ENCODE measurements at regions not wholly inside any gene's neighbourhood (a gene's known extent, or its start where the extent isn't known, plus 50 kb on each side); places are given as distances from the start of the nearest gene placed in this dataset.

DNA sequence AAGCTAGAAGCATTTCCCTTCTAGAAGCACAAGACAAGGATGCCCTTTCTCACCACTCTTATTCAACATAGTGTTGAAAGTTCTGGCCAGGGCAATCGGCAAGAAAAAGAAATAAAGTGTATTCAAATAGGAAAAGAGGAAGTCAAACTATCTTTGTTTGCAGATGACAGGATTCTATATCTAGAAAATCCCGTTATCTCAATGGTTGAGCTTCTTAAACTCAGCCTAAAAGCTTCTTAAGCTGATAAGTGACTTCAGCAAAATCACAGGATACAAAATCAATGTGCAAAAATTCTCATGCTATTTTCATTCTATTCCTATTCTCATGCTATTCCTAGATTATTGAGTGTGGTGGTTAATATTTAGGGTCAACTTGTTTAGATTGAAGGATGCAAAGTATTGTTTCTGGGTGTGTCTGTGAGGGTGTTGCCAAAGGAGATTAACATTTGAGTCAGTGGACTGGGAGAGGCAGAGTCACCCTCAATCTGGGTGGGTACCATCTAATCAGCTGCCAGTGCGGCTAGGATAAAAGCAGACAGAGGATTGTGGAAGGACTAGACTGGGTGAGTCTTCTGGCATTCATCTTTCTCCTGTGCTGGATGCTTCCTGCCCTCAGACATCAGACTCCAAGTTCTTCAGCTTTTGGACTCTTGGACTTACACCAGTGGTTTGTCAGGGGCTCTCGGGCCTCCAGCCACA lies 111.9 kb downstream of the LSMEM1 start (continued):
- peak; percentile 81; the same call in 1 of the 2 replicates for TF ChIP-seq HEY1 (CRISPR knock-in tag; IDR thresholded peaks at IDR 0.05; ENCODE audit: borderline replicate concordance)
- 0 out of 2 replicates have a peak, but pooled peaks have one; percentile 58 for TF ChIP-seq DDX20 (tag; IDR thresholded peaks at IDR 0.05; ENCODE audit: low read depth)
- peak; percentile 41; the same call in 1 of the 2 replicates for TF ChIP-seq OTX1 (CRISPR knock-in tag; IDR thresholded peaks at IDR 0.05)
- TF ChIP-seq NFIC (IDR thresholded peaks at IDR 0.05) = 0 out of 2 replicates have a peak, but pooled peaks have one; percentile 9
- peak; percentile 74 for TF ChIP-seq MTA2 (IDR thresholded peaks at IDR 0.05; ENCODE audit: low read depth)
- TF ChIP-seq MEIS2 (IDR thresholded peaks at IDR 0.05; ENCODE audit: partially characterized antibody) = peak; percentile 50
- TF ChIP-seq SMARCC2 (IDR thresholded peaks at IDR 0.05; ENCODE audit: low read depth) = peak; percentile 66; the same call in 1 of the 2 replicates
- peak; percentile 50 for TF ChIP-seq NCOR1 (IDR thresholded peaks at IDR 0.05)
- TF ChIP-seq, protein P1, sequence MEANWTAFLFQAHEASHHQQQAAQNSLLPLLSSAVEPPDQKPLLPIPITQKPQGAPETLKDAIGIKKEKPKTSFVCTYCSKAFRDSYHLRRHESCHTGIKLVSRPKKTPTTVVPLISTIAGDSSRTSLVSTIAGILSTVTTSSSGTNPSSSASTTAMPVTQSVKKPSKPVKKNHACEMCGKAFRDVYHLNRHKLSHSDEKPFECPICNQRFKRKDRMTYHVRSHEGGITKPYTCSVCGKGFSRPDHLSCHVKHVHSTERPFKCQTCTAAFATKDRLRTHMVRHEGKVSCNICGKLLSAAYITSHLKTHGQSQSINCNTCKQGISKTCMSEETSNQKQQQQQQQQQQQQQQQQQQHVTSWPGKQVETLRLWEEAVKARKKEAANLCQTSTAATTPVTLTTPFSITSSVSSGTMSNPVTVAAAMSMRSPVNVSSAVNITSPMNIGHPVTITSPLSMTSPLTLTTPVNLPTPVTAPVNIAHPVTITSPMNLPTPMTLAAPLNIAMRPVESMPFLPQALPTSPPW (CRISPR knock-in tag; IDR thresholded peaks at IDR 0.05) = peak; percentile 20; the same call in 1 of the 2 replicates
- TF ChIP-seq PML (IDR thresholded peaks at IDR 0.05; ENCODE audit: low read length) = peak; percentile 66; the same call in 1 of the 2 replicates
- peak; percentile 56 to 98; a peak in 3 of 4 replicates for TF ChIP-seq RCOR1 (IDR thresholded peaks at IDR 0.05; ENCODE audit: borderline replicate concordance in 1 of 2, low read depth in 2 of 2, low read length in 2 of 2)
- peak; percentile 87 for TF ChIP-seq SPI1 (IDR thresholded peaks at IDR 0.05; ENCODE audit: borderline replicate concordance, low read depth, low read length)
- peak; percentile 57; the same call in 1 of the 2 replicates for TF ChIP-seq MAFF (IDR thresholded peaks at IDR 0.05; ENCODE audit: low read length)
- TF ChIP-seq, protein P2, sequence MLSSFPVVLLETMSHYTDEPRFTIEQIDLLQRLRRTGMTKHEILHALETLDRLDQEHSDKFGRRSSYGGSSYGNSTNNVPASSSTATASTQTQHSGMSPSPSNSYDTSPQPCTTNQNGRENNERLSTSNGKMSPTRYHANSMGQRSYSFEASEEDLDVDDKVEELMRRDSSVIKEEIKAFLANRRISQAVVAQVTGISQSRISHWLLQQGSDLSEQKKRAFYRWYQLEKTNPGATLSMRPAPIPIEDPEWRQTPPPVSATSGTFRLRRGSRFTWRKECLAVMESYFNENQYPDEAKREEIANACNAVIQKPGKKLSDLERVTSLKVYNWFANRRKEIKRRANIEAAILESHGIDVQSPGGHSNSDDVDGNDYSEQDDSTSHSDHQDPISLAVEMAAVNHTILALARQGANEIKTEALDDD (IDR thresholded peaks at IDR 0.05) = 0 out of 2 replicates have a peak, but pooled peaks have one; percentile 19
- TF ChIP-seq PYGO2 (tag; IDR thresholded peaks at IDR 0.05) = 0 out of 2 replicates have a peak, but pooled peaks have one; percentile 62
- peak; percentile 95; the same call in 1 of the 2 replicates for TF ChIP-seq SMARCE1 (IDR thresholded peaks at IDR 0.05)
- TF ChIP-seq HDAC1 (IDR thresholded peaks at IDR 0.05) = peak; percentile 27 to 90; a peak in 2 of 4 replicates
- peak in 1 of 2 experiments; percentile 56; a peak in 1 of 4 replicates for TF ChIP-seq MAZ (CRISPR knock-in tag; conservative IDR thresholded peaks at IDR 0.05 in 1 of 2, IDR thresholded peaks at IDR 0.05 in 1 of 2)
- TF ChIP-seq, protein P3, sequence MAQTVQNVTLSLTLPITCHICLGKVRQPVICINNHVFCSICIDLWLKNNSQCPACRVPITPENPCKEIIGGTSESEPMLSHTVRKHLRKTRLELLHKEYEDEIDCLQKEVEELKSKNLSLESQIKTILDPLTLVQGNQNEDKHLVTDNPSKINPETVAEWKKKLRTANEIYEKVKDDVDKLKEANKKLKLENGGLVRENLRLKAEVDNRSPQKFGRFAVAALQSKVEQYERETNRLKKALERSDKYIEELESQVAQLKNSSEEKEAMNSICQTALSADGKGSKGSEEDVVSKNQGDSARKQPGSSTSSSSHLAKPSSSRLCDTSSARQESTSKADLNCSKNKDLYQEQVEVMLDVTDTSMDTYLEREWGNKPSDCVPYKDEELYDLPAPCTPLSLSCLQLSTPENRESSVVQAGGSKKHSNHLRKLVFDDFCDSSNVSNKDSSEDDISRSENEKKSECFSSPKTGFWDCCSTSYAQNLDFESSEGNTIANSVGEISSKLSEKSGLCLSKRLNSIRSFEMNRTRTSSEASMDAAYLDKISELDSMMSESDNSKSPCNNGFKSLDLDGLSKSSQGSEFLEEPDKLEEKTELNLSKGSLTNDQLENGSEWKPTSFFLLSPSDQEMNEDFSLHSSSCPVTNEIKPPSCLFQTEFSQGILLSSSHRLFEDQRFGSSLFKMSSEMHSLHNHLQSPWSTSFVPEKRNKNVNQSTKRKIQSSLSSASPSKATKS (CRISPR knock-in tag; IDR thresholded peaks at IDR 0.05) = 0 out of 2 replicates have a peak, but pooled peaks have one; percentile 58
- TF ChIP-seq ELF4 (CRISPR knock-in tag; IDR thresholded peaks at IDR 0.05) = peak; percentile 77; the same call in 1 of the 2 replicates
- TF ChIP-seq KLF16 (IDR thresholded peaks at IDR 0.05) = peak; percentile 75; the same call in 1 of the 2 replicates
- peak in 1 of 2 experiments; percentile 94; a peak in 2 of 4 replicates for TF ChIP-seq TEAD1 (CRISPR knock-in tag; IDR thresholded peaks at IDR 0.05)
- 0 out of 2 replicates have a peak, but pooled peaks have one; percentile 29 for TF ChIP-seq ZNF644 (tag; IDR thresholded peaks at IDR 0.05; ENCODE audit: low read depth)
- TF ChIP-seq MEF2D (tag; conservative IDR thresholded peaks at IDR 0.05; ENCODE audit: low read depth) = peak; percentile 76; the same call in 1 of the 2 replicates
